HG02588 (cell line): ENCODE measurements at regions not wholly inside any gene's neighbourhood (a gene's known extent, or its start where the extent isn't known, plus 50 kb on each side); places are given as distances from the start of the nearest gene placed in this dataset.
"Not testable (repeated sequence)": the region's sequence is repeated elsewhere in the genome, so short reads cannot be mapped to it uniquely, and the experiment has no call there.

ENCODE experiments used
- ATAC-seq: cut with Tn5 transposase; IDR thresholded peaks from one replicate; pipeline ENCODE4 v1.9.1; 2021; ENCODE audit warnings: mild to moderate bottlenecking, moderate library complexity; ENCODE audit not compliant: unreplicated experiment

- ATAC-seq, result no peak
These were observed 110.6 kb upstream of the MEF2A start for GRCh38 chr15:99454941-99455788.

GRCh38 chr15:99455789-99456160 is 110.0 kb upstream of the MEF2A start:
- no peak for ATAC-seq

DNA sequence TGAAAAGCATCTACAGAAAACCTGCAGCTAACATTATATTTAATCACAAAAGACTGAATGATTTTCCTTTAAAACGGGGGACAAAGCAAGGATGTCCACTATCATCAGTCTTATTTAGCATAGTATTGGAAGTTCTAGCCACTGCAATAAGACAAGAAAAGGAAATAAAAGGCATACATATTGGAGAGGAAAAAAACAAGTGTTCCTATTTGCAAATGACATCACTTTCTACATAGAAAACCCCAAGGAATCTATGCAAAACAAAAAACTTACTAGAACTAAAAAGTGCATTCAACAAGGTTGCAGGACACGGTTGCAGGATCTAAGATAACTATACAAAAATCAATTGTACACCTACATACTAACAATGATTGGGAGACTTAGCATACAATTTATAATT is 101.6 kb upstream of the MEF2A start:
- no peak for ATAC-seq

- no peak for ATAC-seq
These were observed 99.0 kb upstream of the MEF2A start for GRCh38 chr15:99466701-99467337.

- no peak for ATAC-seq
These were observed 98.5 kb upstream of the MEF2A start for GRCh38 chr15:99467338-99467720.

- ATAC-seq, result no peak
These were observed 97.8 kb upstream of the MEF2A start for GRCh38 chr15:99467853-99468464.

- not testable (repeated sequence) for ATAC-seq
These were observed 95.6 kb upstream of the MEF2A start for GRCh38 chr15:99470204-99470603.

GRCh38 chr15:99472416-99473145 is 93.2 kb upstream of the MEF2A start:
- ATAC-seq, result no peak

DNA sequence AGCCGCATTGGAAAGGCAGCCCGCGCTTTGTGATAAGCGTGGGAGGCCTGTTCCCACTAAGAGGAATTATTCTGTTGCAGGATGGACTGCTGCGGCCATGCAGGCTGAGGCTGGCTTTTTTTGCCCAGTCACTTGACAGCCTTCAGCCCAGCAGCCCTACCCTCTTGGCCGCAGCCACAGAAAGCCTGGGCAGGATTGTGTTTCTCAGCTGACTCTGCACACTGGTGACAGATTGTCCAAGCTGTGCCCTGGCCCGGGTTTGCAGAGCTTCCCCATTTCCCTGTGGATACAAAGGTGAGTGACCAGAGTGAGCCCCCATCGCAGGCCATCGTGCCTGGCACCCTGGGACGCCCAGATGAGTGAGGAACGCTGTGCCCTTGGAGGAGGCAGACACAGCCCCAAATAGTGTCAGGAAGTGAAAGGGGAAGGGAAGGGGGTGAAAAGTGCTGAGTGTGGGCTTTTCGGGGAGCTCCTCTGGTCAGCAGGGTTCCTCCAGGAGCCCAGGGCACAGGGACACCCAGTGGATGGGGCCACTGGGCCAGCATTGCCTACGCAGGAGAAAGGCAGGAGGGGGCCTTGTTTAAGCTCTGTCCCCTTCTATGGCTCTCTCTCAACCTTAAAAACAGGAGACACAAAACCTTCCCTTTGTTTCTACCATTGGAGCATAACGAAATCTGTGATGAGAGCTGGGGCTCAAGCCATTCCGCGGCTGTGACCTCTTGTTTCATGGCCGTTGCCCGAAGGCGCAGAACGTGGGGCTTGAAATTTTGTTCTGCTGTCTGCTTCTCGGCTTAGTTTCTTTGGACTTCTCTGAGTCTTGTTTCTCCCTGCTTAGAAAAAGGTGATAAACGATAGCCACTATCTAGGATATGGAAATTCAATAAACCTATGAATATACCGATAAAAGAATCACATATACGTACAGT is 91.5 kb upstream of the MEF2A start:
- no peak for ATAC-seq

DNA sequence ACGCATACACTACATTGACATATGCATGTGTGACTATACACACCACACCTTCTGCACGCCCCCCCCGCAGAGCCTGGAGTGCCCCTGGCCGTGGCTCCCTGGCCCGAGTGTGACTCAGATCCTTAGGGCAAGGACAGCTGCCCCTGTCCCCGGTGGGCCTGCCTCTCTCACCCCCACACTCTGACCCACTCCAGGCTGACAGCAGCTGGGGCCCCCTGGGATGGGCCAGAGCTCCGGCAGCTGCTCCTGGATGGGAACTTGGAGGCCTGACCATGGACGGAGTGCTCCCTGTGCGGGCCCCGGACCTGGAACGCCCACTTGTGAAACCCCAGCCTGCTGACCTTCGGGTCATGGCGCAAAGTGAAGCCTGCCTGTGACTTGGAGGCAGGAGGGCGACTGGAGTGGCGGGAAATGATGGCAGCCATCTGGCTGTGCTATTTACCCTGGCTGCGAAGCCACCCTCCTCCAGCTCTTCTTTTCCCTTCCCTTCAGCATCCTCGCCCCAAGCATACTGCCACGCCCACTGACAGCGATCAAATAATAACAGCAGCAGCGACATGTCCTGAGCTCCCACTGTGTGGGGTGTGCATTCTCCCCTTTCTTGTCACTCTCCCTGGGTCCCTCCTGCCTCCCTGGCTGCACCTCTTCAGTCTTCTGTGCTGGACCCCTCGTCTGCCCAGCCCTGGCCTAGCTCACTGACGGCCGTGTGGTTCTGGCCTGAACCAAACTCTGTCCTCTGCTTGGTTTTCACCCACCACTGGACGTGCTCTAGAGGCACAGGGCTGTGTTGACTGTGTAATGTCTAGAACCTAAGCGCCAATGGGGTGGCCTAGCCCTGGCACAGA is 90.7 kb upstream of the MEF2A start:
- ATAC-seq, result no peak

DNA sequence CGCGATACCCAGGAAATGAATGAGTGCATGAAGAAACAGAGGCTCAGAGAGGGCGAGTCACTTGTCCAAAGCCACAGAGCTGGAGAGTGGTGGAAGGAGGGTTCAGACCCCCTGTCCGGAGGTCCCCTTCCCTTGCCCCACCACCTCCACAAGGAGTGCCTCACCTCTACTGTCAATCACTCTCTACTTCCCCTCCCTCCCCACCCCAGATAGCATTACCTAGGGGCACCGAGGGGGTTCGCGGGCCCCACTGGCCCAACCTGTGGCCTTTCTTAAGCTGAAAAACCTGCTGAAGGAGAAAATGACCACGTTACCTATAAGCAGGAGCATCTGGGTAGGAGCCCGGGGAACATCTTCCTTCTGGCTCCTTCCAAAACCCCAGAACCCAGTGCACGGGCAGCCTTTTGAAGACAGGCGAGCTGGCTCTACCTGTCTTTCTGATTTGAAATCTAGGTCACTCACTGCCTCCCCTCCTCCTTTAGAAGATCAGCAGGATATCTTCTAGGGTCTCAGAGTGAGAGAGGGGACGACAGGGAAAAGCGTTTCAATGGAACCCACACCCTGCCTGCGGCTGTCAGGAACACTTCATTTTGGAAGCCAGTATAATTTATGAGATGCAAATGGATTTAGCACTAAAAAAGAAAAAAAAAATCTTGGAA is 89.9 kb upstream of the MEF2A start:
- ATAC-seq, result no peak

GRCh38 chr15:99476413-99477222 is 89.2 kb upstream of the MEF2A start:
- ATAC-seq, result no peak

DNA sequence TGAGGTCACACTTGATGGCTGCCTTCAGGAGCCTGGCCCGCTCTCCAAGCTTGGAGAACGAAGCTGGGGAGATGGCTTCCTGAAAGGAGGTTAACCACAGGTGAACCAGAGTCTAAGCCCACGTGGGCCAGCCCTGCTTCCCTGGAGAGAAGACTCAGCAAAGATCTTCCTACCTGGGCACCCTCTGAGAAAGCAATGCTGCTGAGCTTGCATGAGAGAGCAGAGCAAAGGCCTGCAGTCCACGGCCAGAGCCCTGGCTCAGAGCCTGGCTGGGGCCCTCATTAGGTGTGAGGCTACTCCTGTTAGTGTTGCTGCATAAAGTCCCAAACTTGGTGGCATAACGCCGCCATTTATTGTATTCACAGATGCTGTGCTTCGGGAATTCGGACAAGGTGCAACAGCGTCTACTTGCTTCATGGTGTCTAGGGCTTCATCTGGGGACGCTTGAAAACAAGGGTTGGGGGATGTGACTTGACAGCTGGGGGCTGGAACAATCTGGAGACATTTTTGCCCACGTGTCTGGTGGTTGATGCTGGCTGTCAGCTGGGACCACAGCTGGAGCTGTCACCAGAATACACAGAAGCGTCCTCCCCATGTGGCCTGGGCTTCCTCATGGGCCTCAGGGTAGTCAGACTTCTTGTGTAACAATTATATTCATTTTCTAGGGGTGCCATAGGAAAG is 87.9 kb upstream of the MEF2A start:
- no peak for ATAC-seq

GRCh38 chr15:99478977-99479376 is 86.8 kb upstream of the MEF2A start:
- no peak for ATAC-seq

DNA sequence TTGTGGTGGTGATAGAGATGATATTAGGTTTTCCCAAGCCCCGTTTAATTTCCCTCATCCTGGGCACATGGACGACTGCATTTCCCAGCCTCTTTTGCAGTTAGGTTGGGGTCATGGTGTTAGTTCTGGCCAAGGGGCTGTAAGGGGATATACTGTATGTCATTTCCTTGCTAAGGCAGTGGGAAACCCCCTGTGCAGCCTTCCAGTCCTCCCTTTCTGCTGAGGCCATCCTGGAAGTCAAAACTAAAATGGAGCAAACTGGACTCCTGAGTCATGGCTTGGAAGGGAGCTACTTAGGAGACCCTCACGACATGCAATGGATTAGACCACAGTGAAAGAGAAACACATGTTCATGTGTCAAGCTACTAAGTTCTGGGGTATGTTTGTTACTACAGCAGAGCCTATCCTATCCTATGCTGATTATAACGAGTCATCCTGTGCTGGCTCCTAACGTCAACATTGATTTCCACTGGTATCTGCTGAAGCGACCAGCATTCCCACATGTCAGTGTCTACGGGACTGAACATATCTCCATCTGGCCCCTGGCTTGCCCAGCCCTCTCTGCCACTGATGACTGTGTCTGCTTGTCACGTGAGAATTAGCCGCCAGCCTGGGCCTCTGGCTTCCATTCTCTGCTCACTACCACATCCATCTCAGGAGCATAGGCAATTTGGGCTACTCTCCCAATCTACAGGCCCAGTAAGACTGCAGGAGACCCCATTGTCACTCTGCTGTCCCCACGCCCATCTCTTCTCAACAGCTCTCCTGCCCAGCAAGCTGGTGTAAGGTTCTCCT is 85.6 kb upstream of the MEF2A start:
- no peak for ATAC-seq

GRCh38 chr15:99481113-99481950 is 84.5 kb upstream of the MEF2A start:
- no peak for ATAC-seq
